ENCODE measurements at regions not wholly inside any gene's neighbourhood (a gene's known extent, or its start where the extent isn't known, plus 50 kb on each side); places are given as distances from the start of the nearest gene placed in this dataset.

DNA sequence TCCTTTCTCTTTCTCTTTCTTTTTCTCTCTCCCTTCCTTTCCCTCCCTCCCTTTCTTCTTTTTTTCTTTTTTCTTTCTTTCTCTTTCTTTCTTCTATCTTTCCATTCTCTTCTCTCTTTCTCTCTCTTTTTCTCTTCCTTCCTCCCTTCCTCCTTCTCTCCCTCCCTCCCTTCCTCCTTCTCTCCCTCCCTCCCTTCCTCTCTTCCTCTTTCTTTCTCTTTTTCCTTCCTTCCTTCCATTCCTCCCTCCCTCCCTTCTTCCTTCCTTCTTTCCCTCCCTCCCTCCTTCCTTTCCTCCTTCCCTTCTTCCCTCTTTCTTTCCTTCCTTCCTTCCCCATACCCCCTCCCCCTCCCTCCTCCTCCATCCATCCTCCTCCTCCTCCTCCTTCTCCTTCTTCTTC, 243.3 kb upstream of the CTNND2 start:
- TF ChIP-seq, protein P1, sequence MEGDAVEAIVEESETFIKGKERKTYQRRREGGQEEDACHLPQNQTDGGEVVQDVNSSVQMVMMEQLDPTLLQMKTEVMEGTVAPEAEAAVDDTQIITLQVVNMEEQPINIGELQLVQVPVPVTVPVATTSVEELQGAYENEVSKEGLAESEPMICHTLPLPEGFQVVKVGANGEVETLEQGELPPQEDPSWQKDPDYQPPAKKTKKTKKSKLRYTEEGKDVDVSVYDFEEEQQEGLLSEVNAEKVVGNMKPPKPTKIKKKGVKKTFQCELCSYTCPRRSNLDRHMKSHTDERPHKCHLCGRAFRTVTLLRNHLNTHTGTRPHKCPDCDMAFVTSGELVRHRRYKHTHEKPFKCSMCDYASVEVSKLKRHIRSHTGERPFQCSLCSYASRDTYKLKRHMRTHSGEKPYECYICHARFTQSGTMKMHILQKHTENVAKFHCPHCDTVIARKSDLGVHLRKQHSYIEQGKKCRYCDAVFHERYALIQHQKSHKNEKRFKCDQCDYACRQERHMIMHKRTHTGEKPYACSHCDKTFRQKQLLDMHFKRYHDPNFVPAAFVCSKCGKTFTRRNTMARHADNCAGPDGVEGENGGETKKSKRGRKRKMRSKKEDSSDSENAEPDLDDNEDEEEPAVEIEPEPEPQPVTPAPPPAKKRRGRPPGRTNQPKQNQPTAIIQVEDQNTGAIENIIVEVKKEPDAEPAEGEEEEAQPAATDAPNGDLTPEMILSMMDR (IDR thresholded peaks at IDR 0.05): no peak
- no peak for TF ChIP-seq POLR2A (IDR thresholded peaks at IDR 0.05)

Data from Peyer's patch (tissue), 4 donors.